NB4 (cell line): ENCODE measurements at regions not wholly inside any gene's neighbourhood (a gene's known extent, or its start where the extent isn't known, plus 50 kb on each side); places are given as distances from the start of the nearest gene placed in this dataset.

Experiments
- DNase-seq: peaks from one replicate; pipeline ENCODE4 v3.0.0; 2010; ENCODE audit warnings: low read depth
- H3K4me3 ChIP-seq: one replicate; pipeline ENCODE4 v1.5.1; 2011; ENCODE audit warnings: mild to moderate bottlenecking, low read depth, low read length, moderate library complexity
- CTCF ChIP-seq: IDR thresholded peaks from one replicate; pipeline ENCODE4 v1.5.1; 2012; ENCODE audit warnings: low read depth, low read length
- MAX ChIP-seq: IDR thresholded peaks from 2 replicates; pipeline ENCODE4 v1.6.1; 2011; ENCODE audit warnings: low read depth, low read length
- MYC ChIP-seq: IDR thresholded peaks from 2 replicates; pipeline ENCODE4 v1.6.1; 2011; ENCODE audit warnings: low read depth, low read length
- POLR2A ChIP-seq: IDR thresholded peaks from 2 replicates; pipeline ENCODE4 v1.6.1; 2011; ENCODE audit warnings: mild to moderate bottlenecking; ENCODE audit not compliant: insufficient read length; ENCODE audit errors: extremely low read depth

- H3K4me3 ChIP-seq = no peak overlapping the region
- no peak for DNase-seq
- TF ChIP-seq MAX = no peak
- TF ChIP-seq MYC = no peak
- no peak for TF ChIP-seq CTCF
- no peak for TF ChIP-seq POLR2A
Observed at GRCh38 chr13:79834876-79835275, 353.9 kb downstream of the NDFIP2 start.

GRCh38 chr13:79833991-79834390, 353.0 kb downstream of the NDFIP2 start:
- no peak overlapping the region for H3K4me3 ChIP-seq
- no peak for DNase-seq
- TF ChIP-seq CTCF = no peak
- TF ChIP-seq MAX = no peak
- no peak for TF ChIP-seq POLR2A
- no peak for TF ChIP-seq MYC

- TF ChIP-seq MYC = no peak
- no peak for TF ChIP-seq MAX
- no peak for TF ChIP-seq CTCF
- TF ChIP-seq POLR2A = no peak
- H3K4me3 ChIP-seq = no peak overlapping the region
- no peak for DNase-seq
Observed at GRCh38 chr13:79831556-79831955, 350.6 kb downstream of the NDFIP2 start.

GRCh38 chr13:79830945-79831344, 350.0 kb downstream of the NDFIP2 start:
- no peak overlapping the region for H3K4me3 ChIP-seq
- DNase-seq = no peak
- TF ChIP-seq MAX = no peak

- H3K4me3 ChIP-seq = no peak overlapping the region
- TF ChIP-seq POLR2A = no peak
- TF ChIP-seq CTCF = no peak
- TF ChIP-seq MAX = no peak
- TF ChIP-seq MYC = no peak
- DNase-seq = no peak
Observed at GRCh38 chr13:79830426-79830825, 349.5 kb downstream of the NDFIP2 start.

GRCh38 chr13:79829880-79830279, 348.9 kb downstream of the NDFIP2 start:
- no peak for DNase-seq
- H3K4me3 ChIP-seq = no peak overlapping the region
- no peak for TF ChIP-seq MAX
- no peak for TF ChIP-seq POLR2A
- TF ChIP-seq MYC = no peak
- TF ChIP-seq CTCF = no peak
